ENCODE measurements at regions not wholly inside any gene's neighbourhood (a gene's known extent, or its start where the extent isn't known, plus 50 kb on each side); places are given as distances from the start of the nearest gene placed in this dataset.

DNA sequence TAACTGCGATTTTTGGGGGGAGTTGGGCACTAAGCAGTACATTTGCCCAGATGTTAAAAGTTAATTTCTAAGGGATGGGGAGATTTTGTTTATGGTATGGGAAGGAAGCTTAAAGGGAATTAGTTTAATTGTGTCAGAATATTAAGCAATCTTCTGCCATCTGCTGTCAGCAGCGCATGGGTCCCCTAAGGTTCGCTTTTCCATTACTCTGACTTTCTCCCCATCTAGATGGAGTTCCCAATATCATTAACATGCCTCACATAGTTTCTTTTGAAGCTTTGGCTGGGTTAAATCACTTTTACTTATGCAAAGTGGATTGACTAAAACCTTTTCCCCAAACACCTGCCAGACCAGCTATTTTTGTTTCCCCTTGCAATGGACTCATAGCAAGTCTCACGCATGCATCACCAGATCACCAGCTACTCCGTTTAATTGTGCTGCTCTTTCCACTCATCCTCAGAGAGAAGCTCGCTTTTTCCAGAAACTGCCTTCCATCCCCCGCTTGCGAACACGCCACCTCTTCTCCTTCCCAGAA, 172.7 kb downstream of the FAT3 start:
- peaks cover 16% of the 10 kb centered on the region for H3K4me1 Mint-ChIP-seq (ENCODE audit: low read depth, unreplicated experiment)
- no peak overlapping the region for H3K27ac Mint-ChIP-seq (ENCODE audit: unreplicated experiment)
- H3K4me3 ChIP-seq (ENCODE audit: low read depth, low read length), result no peak overlapping the region
- intact Hi-C loops (cut with micrococcal nuclease; ENCODE audit: unreplicated experiment), result loop anchor here (1.0 kb wide), 1 partner anchor 243 kb away; no protein-coding TSS in a partner anchor
- H3K4me3 Mint-ChIP-seq (ENCODE audit: unreplicated experiment), result no peak overlapping the region
- ChIA-PET CTCF (interaction anchor here (1.3 kb wide), 1 partner anchor 185 kb away, joined by 3 read pairs; no protein-coding TSS in a partner anchor), POLR2A (no interaction called here)
- peaks cover 9% of the 10 kb centered on the region for H3K4me1 ChIP-seq
- H3K27me3 ChIP-seq (replicated peaks; ENCODE audit: control insufficient read depth, insufficient read depth, low read length), result no peaks in the 10 kb centered on the region
- no peak for DNase-seq
- H3K36me3 ChIP-seq (ENCODE audit: control insufficient read depth, insufficient read depth, low read length), result no peaks in the 10 kb centered on the region
- TF ChIP-seq, protein P1, sequence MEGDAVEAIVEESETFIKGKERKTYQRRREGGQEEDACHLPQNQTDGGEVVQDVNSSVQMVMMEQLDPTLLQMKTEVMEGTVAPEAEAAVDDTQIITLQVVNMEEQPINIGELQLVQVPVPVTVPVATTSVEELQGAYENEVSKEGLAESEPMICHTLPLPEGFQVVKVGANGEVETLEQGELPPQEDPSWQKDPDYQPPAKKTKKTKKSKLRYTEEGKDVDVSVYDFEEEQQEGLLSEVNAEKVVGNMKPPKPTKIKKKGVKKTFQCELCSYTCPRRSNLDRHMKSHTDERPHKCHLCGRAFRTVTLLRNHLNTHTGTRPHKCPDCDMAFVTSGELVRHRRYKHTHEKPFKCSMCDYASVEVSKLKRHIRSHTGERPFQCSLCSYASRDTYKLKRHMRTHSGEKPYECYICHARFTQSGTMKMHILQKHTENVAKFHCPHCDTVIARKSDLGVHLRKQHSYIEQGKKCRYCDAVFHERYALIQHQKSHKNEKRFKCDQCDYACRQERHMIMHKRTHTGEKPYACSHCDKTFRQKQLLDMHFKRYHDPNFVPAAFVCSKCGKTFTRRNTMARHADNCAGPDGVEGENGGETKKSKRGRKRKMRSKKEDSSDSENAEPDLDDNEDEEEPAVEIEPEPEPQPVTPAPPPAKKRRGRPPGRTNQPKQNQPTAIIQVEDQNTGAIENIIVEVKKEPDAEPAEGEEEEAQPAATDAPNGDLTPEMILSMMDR (IDR thresholded peaks at IDR 0.05; ENCODE audit: insufficient read depth in 1 of 2, low read depth in 1 of 2, low read length in 1 of 2, severe bottlenecking in 1 of 2, unreplicated experiment in 1 of 2), result no peak
- no peaks in the 10 kb centered on the region for H3K27me3 Mint-ChIP-seq (ENCODE audit: insufficient read depth, unreplicated experiment)
- no TSS peak for BruUV-seq (replicated peaks)
- H3K9me3 ChIP-seq, result no peaks in the 10 kb centered on the region
- no peaks in the 10 kb centered on the region for H3K36me3 Mint-ChIP-seq (ENCODE audit: insufficient read depth, unreplicated experiment)
- no peaks in the 10 kb centered on the region for H3K9me3 Mint-ChIP-seq (ENCODE audit: unreplicated experiment)

GRCh38 chr11:92399705-92400104, 175.1 kb downstream of the FAT3 start:
- Histone ChIP-seq H3K4me3 (ENCODE audit: low read depth, low read length) (no peak overlapping the region), H3K4me1 (peaks cover 9% of the 10 kb centered on the region), H3K9me3 (peaks cover 9% of the 10 kb centered on the region), H3K36me3 (ENCODE audit: control insufficient read depth, insufficient read depth, low read length) (no peaks in the 10 kb centered on the region), H3K27me3 (replicated peaks; ENCODE audit: control insufficient read depth, insufficient read depth, low read length) (no peaks in the 10 kb centered on the region)
- Mint-ChIP-seq H3K36me3 (ENCODE audit: insufficient read depth, unreplicated experiment) (no peaks in the 10 kb centered on the region), H3K4me1 (ENCODE audit: low read depth, unreplicated experiment) (peaks cover 16% of the 10 kb centered on the region), H3K27me3 (ENCODE audit: insufficient read depth, unreplicated experiment) (no peaks in the 10 kb centered on the region), H3K4me3 (ENCODE audit: unreplicated experiment) (no peak overlapping the region), H3K27ac (ENCODE audit: unreplicated experiment) (no peak overlapping the region), H3K9me3 (ENCODE audit: unreplicated experiment) (peaks cover 19% of the 10 kb centered on the region)
- no peak for DNase-seq
- intact Hi-C loops (cut with micrococcal nuclease; ENCODE audit: unreplicated experiment), result no loop called here
- ChIA-PET POLR2A (no interaction called here), CTCF (no interaction called here)
- TF ChIP-seq, protein P1 (IDR thresholded peaks at IDR 0.05; ENCODE audit: insufficient read depth in 1 of 2, low read depth in 1 of 2, low read length in 1 of 2, severe bottlenecking in 1 of 2, unreplicated experiment in 1 of 2), result no peak
- no TSS peak for BruUV-seq (replicated peaks)

GRCh38 chr11:92401520-92401919, 176.9 kb downstream of the FAT3 start:
- POLR2A ChIA-PET, result no interaction called here
- Mint-ChIP-seq H3K27me3 (ENCODE audit: insufficient read depth, unreplicated experiment) (no peaks in the 10 kb centered on the region), H3K27ac (ENCODE audit: unreplicated experiment) (no peak overlapping the region), H3K4me1 (ENCODE audit: low read depth, unreplicated experiment) (peaks cover 7% of the 10 kb centered on the region), H3K9me3 (ENCODE audit: unreplicated experiment) (peaks cover 26% of the 10 kb centered on the region), H3K36me3 (ENCODE audit: insufficient read depth, unreplicated experiment) (no peaks in the 10 kb centered on the region), H3K4me3 (ENCODE audit: unreplicated experiment) (no peak overlapping the region)
- no TSS peak for BruUV-seq (replicated peaks)
- Histone ChIP-seq H3K27me3 (replicated peaks; ENCODE audit: control insufficient read depth, insufficient read depth, low read length) (no peaks in the 10 kb centered on the region), H3K4me1 (no peaks in the 10 kb centered on the region; the same call in 1 of the 2 replicates), H3K4me3 (ENCODE audit: low read depth, low read length) (no peak overlapping the region), H3K36me3 (ENCODE audit: control insufficient read depth, insufficient read depth, low read length) (no peaks in the 10 kb centered on the region), H3K9me3 (peaks cover 9% of the 10 kb centered on the region)
- no peak for DNase-seq
- intact Hi-C loops (cut with micrococcal nuclease; ENCODE audit: unreplicated experiment), result no loop called here
- TF ChIP-seq, protein P1 (IDR thresholded peaks at IDR 0.05; ENCODE audit: insufficient read depth in 1 of 2, low read depth in 1 of 2, low read length in 1 of 2, severe bottlenecking in 1 of 2, unreplicated experiment in 1 of 2), result no peak
- CTCF ChIA-PET, result interaction anchor here (1.0 to 1.5 kb wide), 2 partner anchors 12 to 44 kb away, joined by 3 to 4 read pairs; no protein-coding TSS in a partner anchor

Measured in Caco-2 (cell line).